ENCODE measurements at regions not wholly inside any gene's neighbourhood (a gene's known extent, or its start where the extent isn't known, plus 50 kb on each side); places are given as distances from the start of the nearest gene placed in this dataset.

GRCh38 chr13:56893843-56894242, 246.9 kb upstream of the PRR20A start:
- no peak for DNase-seq (ENCODE audit: low spot score)
- Mint-ChIP-seq H3K4me3 (ENCODE audit: unreplicated experiment) (no peak overlapping the region), H3K27me3 (ENCODE audit: unreplicated experiment) (no peaks in the 10 kb centered on the region), H3K27ac (ENCODE audit: unreplicated experiment) (no peak overlapping the region), H3K9me3 (ENCODE audit: unreplicated experiment) (no peaks in the 10 kb centered on the region), H3K4me1 (ENCODE audit: unreplicated experiment) (peaks cover 6% of the 10 kb centered on the region), H3K36me3 (ENCODE audit: low read depth, unreplicated experiment) (no peaks in the 10 kb centered on the region)
- TF ChIP-seq, protein P1, sequence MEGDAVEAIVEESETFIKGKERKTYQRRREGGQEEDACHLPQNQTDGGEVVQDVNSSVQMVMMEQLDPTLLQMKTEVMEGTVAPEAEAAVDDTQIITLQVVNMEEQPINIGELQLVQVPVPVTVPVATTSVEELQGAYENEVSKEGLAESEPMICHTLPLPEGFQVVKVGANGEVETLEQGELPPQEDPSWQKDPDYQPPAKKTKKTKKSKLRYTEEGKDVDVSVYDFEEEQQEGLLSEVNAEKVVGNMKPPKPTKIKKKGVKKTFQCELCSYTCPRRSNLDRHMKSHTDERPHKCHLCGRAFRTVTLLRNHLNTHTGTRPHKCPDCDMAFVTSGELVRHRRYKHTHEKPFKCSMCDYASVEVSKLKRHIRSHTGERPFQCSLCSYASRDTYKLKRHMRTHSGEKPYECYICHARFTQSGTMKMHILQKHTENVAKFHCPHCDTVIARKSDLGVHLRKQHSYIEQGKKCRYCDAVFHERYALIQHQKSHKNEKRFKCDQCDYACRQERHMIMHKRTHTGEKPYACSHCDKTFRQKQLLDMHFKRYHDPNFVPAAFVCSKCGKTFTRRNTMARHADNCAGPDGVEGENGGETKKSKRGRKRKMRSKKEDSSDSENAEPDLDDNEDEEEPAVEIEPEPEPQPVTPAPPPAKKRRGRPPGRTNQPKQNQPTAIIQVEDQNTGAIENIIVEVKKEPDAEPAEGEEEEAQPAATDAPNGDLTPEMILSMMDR (IDR thresholded peaks at IDR 0.05; ENCODE audit: unreplicated experiment): no peak

- no peak for DNase-seq (ENCODE audit: low spot score)
- H3K36me3 Mint-ChIP-seq (ENCODE audit: low read depth, unreplicated experiment): no peaks in the 10 kb centered on the region
- H3K4me1 Mint-ChIP-seq (ENCODE audit: unreplicated experiment): no peaks in the 10 kb centered on the region
- H3K27ac Mint-ChIP-seq (ENCODE audit: unreplicated experiment): no peak overlapping the region
- H3K9me3 Mint-ChIP-seq (ENCODE audit: unreplicated experiment): no peaks in the 10 kb centered on the region
- H3K27me3 Mint-ChIP-seq (ENCODE audit: unreplicated experiment): peaks cover 1% of the 10 kb centered on the region
- no peak overlapping the region for H3K4me3 Mint-ChIP-seq (ENCODE audit: unreplicated experiment)
- TF ChIP-seq, protein P1 (IDR thresholded peaks at IDR 0.05; ENCODE audit: unreplicated experiment): no peak
These were observed 240.0 kb upstream of the PRR20A start for GRCh38 chr13:56900549-56901279.

GRCh38 chr13:56902276-56902675, 238.4 kb upstream of the PRR20A start:
- no peak overlapping the region for H3K4me3 Mint-ChIP-seq (ENCODE audit: unreplicated experiment)
- TF ChIP-seq, protein P1 (IDR thresholded peaks at IDR 0.05; ENCODE audit: unreplicated experiment): no peak
- H3K36me3 Mint-ChIP-seq (ENCODE audit: low read depth, unreplicated experiment): no peaks in the 10 kb centered on the region
- no peaks in the 10 kb centered on the region for H3K9me3 Mint-ChIP-seq (ENCODE audit: unreplicated experiment)
- no peaks in the 10 kb centered on the region for H3K4me1 Mint-ChIP-seq (ENCODE audit: unreplicated experiment)
- no peak for DNase-seq (ENCODE audit: low spot score)
- H3K27me3 Mint-ChIP-seq (ENCODE audit: unreplicated experiment): peaks cover 1% of the 10 kb centered on the region
- H3K27ac Mint-ChIP-seq (ENCODE audit: unreplicated experiment): no peak overlapping the region

DNA sequence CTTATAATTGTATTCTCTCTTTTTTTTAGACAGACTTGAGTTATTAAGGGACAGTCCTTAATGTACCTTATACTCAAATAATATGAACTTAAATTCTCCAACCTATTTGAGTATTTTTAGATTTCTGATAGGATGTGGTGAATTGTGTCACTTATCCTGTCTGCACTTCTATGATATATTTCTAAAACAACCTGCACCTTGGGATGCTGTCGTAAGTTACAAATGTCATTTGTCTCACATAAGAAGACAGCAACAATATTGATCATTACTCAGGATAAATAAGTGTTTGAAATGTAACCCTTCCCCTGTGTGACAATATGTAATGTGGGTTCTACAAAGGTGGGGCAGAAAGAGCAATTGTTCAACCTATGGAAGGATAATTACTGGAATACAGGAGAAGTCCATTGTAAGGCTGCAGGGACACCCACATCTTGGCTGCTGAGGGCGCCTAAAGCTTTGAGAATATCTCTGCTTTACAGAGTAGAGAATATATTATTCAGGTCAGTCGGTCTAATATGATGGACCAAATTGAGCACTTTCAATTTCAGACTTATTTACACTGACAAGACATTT, 236.9 kb upstream of the PRR20A start:
- Mint-ChIP-seq H3K9me3 (ENCODE audit: unreplicated experiment) (no peaks in the 10 kb centered on the region), H3K4me3 (ENCODE audit: unreplicated experiment) (no peak overlapping the region), H3K36me3 (ENCODE audit: low read depth, unreplicated experiment) (no peaks in the 10 kb centered on the region), H3K4me1 (ENCODE audit: unreplicated experiment) (no peaks in the 10 kb centered on the region), H3K27ac (ENCODE audit: unreplicated experiment) (no peak overlapping the region), H3K27me3 (ENCODE audit: unreplicated experiment) (peaks cover 3% of the 10 kb centered on the region)
- TF ChIP-seq, protein P1 (IDR thresholded peaks at IDR 0.05; ENCODE audit: unreplicated experiment): no peak
- DNase-seq (ENCODE audit: low spot score): no peak

- no peaks in the 10 kb centered on the region for H3K4me1 Mint-ChIP-seq (ENCODE audit: unreplicated experiment)
- H3K36me3 Mint-ChIP-seq (ENCODE audit: low read depth, unreplicated experiment): no peaks in the 10 kb centered on the region
- H3K27me3 Mint-ChIP-seq (ENCODE audit: unreplicated experiment): peaks cover 2% of the 10 kb centered on the region
- TF ChIP-seq, protein P1 (IDR thresholded peaks at IDR 0.05; ENCODE audit: unreplicated experiment): no peak
- H3K27ac Mint-ChIP-seq (ENCODE audit: unreplicated experiment): no peak overlapping the region
- no peak for DNase-seq (ENCODE audit: low spot score)
- H3K4me3 Mint-ChIP-seq (ENCODE audit: unreplicated experiment): no peak overlapping the region
- no peaks in the 10 kb centered on the region for H3K9me3 Mint-ChIP-seq (ENCODE audit: unreplicated experiment)
These were observed 233.8 kb upstream of the PRR20A start for GRCh38 chr13:56906909-56907308.
